Gastrocnemius medialis (tissue), 4 donors: ENCODE measurements at regions not wholly inside any gene's neighbourhood (a gene's known extent, or its start where the extent isn't known, plus 50 kb on each side); places are given as distances from the start of the nearest gene placed in this dataset.

Source experiments
- ATAC-seq, 2 donors: fragments of 150-250 bp; one replicate each; pipeline ENCODE4 v1.9.1; 2016
- DNase-seq, 2 donors: peaks; one replicate each; pipeline ENCODE4 v3.0.0-alpha.2; 2019
- H3K27ac ChIP-seq, 4 donors: fragments of 200-600 bp; sonication (generic); 1 replicate in 1 of 4; 2 replicates in 3 of 4; pipeline ENCODE4 v1.5.1; 2016 to 2018; ENCODE audit warnings: mild to moderate bottlenecking in 2 of 4, moderate library complexity in 1 of 4
- H3K27me3 ChIP-seq, 3 donors: fragments of 200-600 bp; sonication (generic) in 2 of 3; 1 replicate in 1 of 3; 2 replicates in 2 of 3; pipeline versions ENCODE4 v1.5.1 to v1.6.0; 2016 to 2019; ENCODE audit warnings: mild to moderate bottlenecking in 1 of 3, moderate library complexity in 1 of 3
- H3K36me3 ChIP-seq, 2 donors: fragments of 200-600 bp; sonication (generic) in 1 of 2; one replicate each; pipeline ENCODE4 v1.5.1; 2017 to 2018
- H3K4me1 ChIP-seq, 2 donors: fragments of 200-600 bp; sonication (generic) in 1 of 2; one replicate each; pipeline ENCODE4 v1.5.1; 2016 to 2017; ENCODE audit warnings: mild to moderate bottlenecking in 2 of 2
- H3K4me3 ChIP-seq, 4 donors: fragments of 200-600 bp; sonication (generic) in 3 of 4; 1 replicate in 1 of 4; 2 replicates in 3 of 4; pipeline ENCODE4 v1.5.1; 2016 to 2019; ENCODE audit warnings: mild to moderate bottlenecking in 2 of 4
- H3K9me3 ChIP-seq, 3 donors: fragments of 200-600 bp; sonication (generic) in 2 of 3; 1 replicate in 1 of 3; 2 replicates in 2 of 3; pipeline ENCODE4 v1.5.1; 2016 to 2019
- CTCF ChIP-seq, 5 experiments: fragments of 450-650 bp in 3 of 5; fragments of 200-600 bp in 2 of 5; sonication (generic) in 2 of 5; IDR thresholded peaks in 4 of 5; conservative IDR thresholded peaks in 1 of 5; 1 replicate in 4 of 5; 2 replicates in 1 of 5; pipeline ENCODE4 v1.5.1; 2016 to 2019; ENCODE audit warnings: antibody characterized with exemption in 5 of 5, mild to moderate bottlenecking in 3 of 5, moderate library complexity in 3 of 5
- POLR2A ChIP-seq, 2 donors: fragments of 450-650 bp; IDR thresholded peaks; one replicate each; pipeline ENCODE4 v1.6.1; 2017; ENCODE audit warnings: antibody characterized with exemption in 2 of 2, mild to moderate bottlenecking in 2 of 2, moderate library complexity in 2 of 2
- in situ Hi-C, 4 donors: fragments of 200-750 bp; cut with MboI; loops; one replicate each; pipeline versions ENCODE4 v1.15.0 to v1.8.0; 2017; ENCODE audit warnings: low sequenced_read_pairs in 4 of 4
- intact Hi-C: fragments of 100-400 bp; cut with DNase I; formaldehyde crosslinking; loops from one replicate; pipeline ENCODE4 v1.15.1; 2023; ENCODE audit warnings: low total_unique reads

- intact Hi-C loops = no loop called here
- no peak for ATAC-seq
Observed at GRCh38 chr6:98560841-98561240, 273.5 kb upstream of the POU3F2 start.

GRCh38 chr6:98566126-98566525, 268.2 kb upstream of the POU3F2 start:
- Histone ChIP-seq H3K9me3 (no peaks in the 10 kb centered on the region), H3K4me1 (no peaks in the 10 kb centered on the region), H3K27me3 (no peaks in the 10 kb centered on the region), H3K4me3 (no peak overlapping the region), H3K36me3 (no peaks in the 10 kb centered on the region), H3K27ac (no peak overlapping the region)
- ATAC-seq (no peak), DNase-seq (no peak)
- intact Hi-C loops (no loop called here), in situ Hi-C loops (no loop called here)
- TF ChIP-seq POLR2A (IDR thresholded peaks at IDR 0.05) (no peak), CTCF (IDR thresholded peaks at IDR 0.05 in 4 of 5, conservative IDR thresholded peaks at IDR 0.05 in 1 of 5) (no peak)

More at GRCh38 chr6:98560841-98561240, 273.5 kb upstream of the POU3F2 start:
- no peaks in the 10 kb centered on the region for H3K36me3 ChIP-seq
- DNase-seq = no peak
- in situ Hi-C loops = no loop called here
- H3K27me3 ChIP-seq = no peaks in the 10 kb centered on the region
- H3K4me1 ChIP-seq = no peaks in the 10 kb centered on the region
- H3K4me3 ChIP-seq = no peak overlapping the region
- H3K9me3 ChIP-seq = no peaks in the 10 kb centered on the region
- no peak overlapping the region for H3K27ac ChIP-seq
- no peak for TF ChIP-seq POLR2A (IDR thresholded peaks at IDR 0.05)
- TF ChIP-seq CTCF (IDR thresholded peaks at IDR 0.05 in 4 of 5, conservative IDR thresholded peaks at IDR 0.05 in 1 of 5) = no peak

GRCh38 chr6:98572579-98572978, 261.8 kb upstream of the POU3F2 start:
- Histone ChIP-seq H3K27ac (no peak overlapping the region), H3K36me3 (no peaks in the 10 kb centered on the region), H3K4me3 (no peak overlapping the region), H3K9me3 (no peaks in the 10 kb centered on the region), H3K27me3 (no peaks in the 10 kb centered on the region), H3K4me1 (no peaks in the 10 kb centered on the region)
- no peak for ATAC-seq
- intact Hi-C loops (no loop called here), in situ Hi-C loops (no loop called here)
- DNase-seq = no peak
- TF ChIP-seq POLR2A (IDR thresholded peaks at IDR 0.05) = no peak
- no peak for TF ChIP-seq CTCF (IDR thresholded peaks at IDR 0.05 in 4 of 5, conservative IDR thresholded peaks at IDR 0.05 in 1 of 5)

- no peaks in the 10 kb centered on the region for H3K36me3 ChIP-seq
- in situ Hi-C loops (no loop called here), intact Hi-C loops (no loop called here)
- H3K4me1 ChIP-seq = no peaks in the 10 kb centered on the region
- no peaks in the 10 kb centered on the region for H3K27me3 ChIP-seq
- no peak overlapping the region for H3K4me3 ChIP-seq
- no peak for ATAC-seq
- TF ChIP-seq POLR2A (IDR thresholded peaks at IDR 0.05) = no peak
- TF ChIP-seq CTCF (IDR thresholded peaks at IDR 0.05 in 4 of 5, conservative IDR thresholded peaks at IDR 0.05 in 1 of 5) = no peak
- DNase-seq = no peak
- no peak overlapping the region for H3K27ac ChIP-seq
- H3K9me3 ChIP-seq = no peaks in the 10 kb centered on the region
Observed at GRCh38 chr6:98574984-98575383, 259.4 kb upstream of the POU3F2 start.

GRCh38 chr6:98576791-98577190, 257.6 kb upstream of the POU3F2 start:
- in situ Hi-C loops = no loop called here
- intact Hi-C loops = no loop called here
- Histone ChIP-seq H3K27ac (no peak overlapping the region), H3K4me1 (no peaks in the 10 kb centered on the region), H3K9me3 (no peaks in the 10 kb centered on the region), H3K36me3 (no peaks in the 10 kb centered on the region), H3K27me3 (no peaks in the 10 kb centered on the region), H3K4me3 (no peak overlapping the region)
- no peak for DNase-seq
- no peak for TF ChIP-seq POLR2A (IDR thresholded peaks at IDR 0.05)
- no peak for TF ChIP-seq CTCF (IDR thresholded peaks at IDR 0.05 in 4 of 5, conservative IDR thresholded peaks at IDR 0.05 in 1 of 5)
- ATAC-seq = no peak
